CD14-positive monocyte (primary cell): ENCODE measurements at regions not wholly inside any gene's neighbourhood (a gene's known extent, or its start where the extent isn't known, plus 50 kb on each side); places are given as distances from the start of the nearest gene placed in this dataset.

Source experiments
- DNase-seq, 3 donors: peaks; one replicate each; pipeline ENCODE4 v3.0.0-alpha.2; 2011 to 2022
- H2AFZ ChIP-seq: 2 replicates; pipeline ENCODE4 v1.6.0; 2012; ENCODE audit warnings: mild to moderate bottlenecking, low read depth, low read length, inconsistent platforms; ENCODE audit not compliant: insufficient read depth, poor library complexity, severe bottlenecking
- H3K27ac ChIP-seq, 2 donors: 1 replicate in 1 of 2; 2 replicates in 1 of 2; pipeline ENCODE4 v1.5.1; 2012 to 2013; ENCODE audit warnings: low read length in 2 of 2, control low read depth in 1 of 2, inconsistent platforms in 1 of 2, low read depth in 1 of 2, mild to moderate bottlenecking in 1 of 2
- H3K27me3 ChIP-seq, 2 donors: one replicate each; pipeline versions ENCODE4 v1.6.0 to v1.6.1; 2011 to 2013; ENCODE audit warnings: low read length in 2 of 2; ENCODE audit not compliant: control insufficient read depth in 2 of 2, insufficient read depth in 2 of 2
- H3K36me3 ChIP-seq, 2 donors: replicated peaks in 1 of 2; 1 replicate in 1 of 2; 2 replicates in 1 of 2; pipeline versions ENCODE4 v1.5.1 to v1.6.1; 2012 to 2013; ENCODE audit warnings: low read length in 2 of 2, control low read depth in 1 of 2, inconsistent platforms in 1 of 2, mild to moderate bottlenecking in 1 of 2; ENCODE audit not compliant: insufficient read depth in 2 of 2, control insufficient read depth in 1 of 2
- H3K4me1 ChIP-seq, 2 donors: 1 replicate in 1 of 2; 2 replicates in 1 of 2; pipeline versions ENCODE4 v1.5.1 to v1.6.1; 2012 to 2013; ENCODE audit warnings: low read length in 2 of 2, control low read depth in 1 of 2, inconsistent platforms in 1 of 2, mild to moderate bottlenecking in 1 of 2, moderate library complexity in 1 of 2; ENCODE audit not compliant: insufficient read depth in 2 of 2, control insufficient read depth in 1 of 2
- H3K4me2 ChIP-seq: replicated peaks from 2 replicates; pipeline ENCODE3; 2012; ENCODE audit warnings: low read length, moderate library complexity, mild to moderate bottlenecking; ENCODE audit not compliant: poor library complexity, severe bottlenecking; ENCODE audit errors: extremely low read depth
- H3K4me3 ChIP-seq, 3 experiments: fragments of 200-600 bp in 1 of 3; sonication (generic) in 1 of 3; replicated peaks in 1 of 3; 1 replicate in 2 of 3; 2 replicates in 1 of 3; pipeline ENCODE4 v1.5.1; 2011 to 2013; ENCODE audit warnings: low read length in 3 of 3, mild to moderate bottlenecking in 3 of 3, control low read depth in 2 of 3, low read depth in 2 of 3, inconsistent platforms in 1 of 3, moderate library complexity in 1 of 3
- H3K79me2 ChIP-seq: 2 replicates; pipeline ENCODE4 v1.6.0; 2012; ENCODE audit warnings: mild to moderate bottlenecking, control low read depth, inconsistent platforms, low read length, moderate library complexity; ENCODE audit not compliant: insufficient read depth
- H3K9ac ChIP-seq: 2 replicates; pipeline ENCODE4 v1.6.0; 2017; ENCODE audit warnings: low read length, mild to moderate bottlenecking; ENCODE audit not compliant: insufficient read depth, poor library complexity, severe bottlenecking
- H3K9me3 ChIP-seq, 2 donors: replicated peaks in 1 of 2; 1 replicate in 1 of 2; 2 replicates in 1 of 2; pipeline versions ENCODE4 v1.5.1 to v1.6.1; 2012 to 2013; ENCODE audit warnings: low read length in 2 of 2, control low read depth in 1 of 2; ENCODE audit not compliant: control insufficient read depth in 1 of 2, insufficient read depth in 1 of 2
- H4K20me1 ChIP-seq: 2 replicates; pipeline ENCODE4 v1.6.0; 2012; ENCODE audit warnings: mild to moderate bottlenecking, low read length, control low read depth, moderate library complexity; ENCODE audit not compliant: insufficient read depth
- H3K27ac Mint-ChIP-seq, 7 donors: one replicate each; pipeline ENCODE4 v1.8.0; 2020; ENCODE audit warnings: mild to moderate bottlenecking in 7 of 7, mixed read lengths in 7 of 7, moderate library complexity in 6 of 7, inconsistent platforms in 2 of 7
- H3K27me3 Mint-ChIP-seq, 3 donors: one replicate each; pipeline ENCODE4 v1.8.0; 2021 to 2022; ENCODE audit warnings: low read depth in 3 of 3, mild to moderate bottlenecking in 3 of 3, mixed read lengths in 3 of 3, moderate library complexity in 3 of 3, inconsistent platforms in 1 of 3
- H3K36me3 Mint-ChIP-seq, 2 donors: one replicate each; pipeline ENCODE4 v1.8.0; 2020; ENCODE audit warnings: mixed read lengths in 2 of 2, inconsistent platforms in 1 of 2, mild to moderate bottlenecking in 1 of 2
- H3K4me1 Mint-ChIP-seq: one replicate; pipeline ENCODE4 v1.8.0; 2020; ENCODE audit warnings: mild to moderate bottlenecking, mixed read lengths
- H3K4me3 Mint-ChIP-seq, 2 donors: one replicate each; pipeline ENCODE4 v1.8.0; 2020; ENCODE audit warnings: mild to moderate bottlenecking in 2 of 2, mixed read lengths in 2 of 2, moderate library complexity in 1 of 2
- H3K9me3 Mint-ChIP-seq, 7 donors: one replicate each; pipeline ENCODE4 v1.8.0; 2020 to 2022; ENCODE audit warnings: mixed read lengths in 7 of 7, mild to moderate bottlenecking in 6 of 7, moderate library complexity in 6 of 7, inconsistent platforms in 2 of 7
- CTCF ChIP-seq: fragments of 200-600 bp; IDR thresholded peaks from one replicate; pipeline ENCODE4 v1.8.0; 2022; ENCODE audit warnings: antibody characterized with exemption, mild to moderate bottlenecking
- WGBS: methylation state at CpG from one replicate; pipeline ENCODE4 v1.1.5; 2013; ENCODE audit warnings: missing lambda C conversion rate; ENCODE audit not compliant: insufficient coverage; 5-methylcytosine and 5-hydroxymethylcytosine counted together
- intact Hi-C, 2 donors: fragments of 100-400 bp; cut with micrococcal nuclease; formaldehyde crosslinking; loops; one replicate each; pipeline versions ENCODE4 v1.15.0 to v1.15.1; 2023

- no peaks in the 10 kb centered on the region for H3K36me3 ChIP-seq
- TF ChIP-seq CTCF: no peak
- H3K4me1 ChIP-seq: no peaks in the 10 kb centered on the region
- intact Hi-C loops: no loop called here
- no peak for DNase-seq
- Mint-ChIP-seq H3K9me3 (peaks cover 0 to 2% (median 0%) of the 10 kb centered on the region in 7 donors), H3K4me3 (no peak overlapping the region), H3K36me3 (no peaks in the 10 kb centered on the region), H3K27me3 (peaks cover 2 to 7% (median 4%) of the 10 kb centered on the region in 3 donors), H3K27ac (no peak overlapping the region), H3K4me1 (peaks cover 2% of the 10 kb centered on the region)
- no peak overlapping the region for H2AFZ ChIP-seq
- no peak overlapping the region for H3K4me3 ChIP-seq
- no peaks in the 10 kb centered on the region for H4K20me1 ChIP-seq
- no peaks in the 10 kb centered on the region for H3K27me3 ChIP-seq
- H3K79me2 ChIP-seq: no peaks in the 10 kb centered on the region
- WGBS: 81% methylated on average over 5 of the region's 6 CpGs
- no peak overlapping the region for H3K27ac ChIP-seq
- no peaks in the 10 kb centered on the region for H3K9me3 ChIP-seq
- no peak overlapping the region for H3K9ac ChIP-seq
- H3K4me2 ChIP-seq: no peak overlapping the region
Measured at GRCh38 chr2:224259831-224260230, 142.1 kb downstream of the FAM124B start.

GRCh38 chr2:224258059-224258458, 143.8 kb downstream of the FAM124B start:
- no peak overlapping the region for H3K9ac ChIP-seq
- peaks cover 2 to 9% (median 4%) of the 10 kb centered on the region in 3 donors for H3K27me3 Mint-ChIP-seq
- no peaks in the 10 kb centered on the region for H3K36me3 Mint-ChIP-seq
- DNase-seq: no peak
- H3K27ac Mint-ChIP-seq: no peak overlapping the region
- H2AFZ ChIP-seq: no peak overlapping the region
- intact Hi-C loops: no loop called here
- H3K4me2 ChIP-seq: no peak overlapping the region
- H3K4me1 Mint-ChIP-seq: peaks cover 2% of the 10 kb centered on the region
- no peak overlapping the region for H3K27ac ChIP-seq
- no peaks in the 10 kb centered on the region for H3K9me3 ChIP-seq
- WGBS: no CpG with 5 or more reads among the region's 2 CpGs
- no peak for TF ChIP-seq CTCF
- H3K4me3 Mint-ChIP-seq: no peak overlapping the region
- H4K20me1 ChIP-seq: no peaks in the 10 kb centered on the region
- no peaks in the 10 kb centered on the region for H3K27me3 ChIP-seq
- no peak overlapping the region for H3K4me3 ChIP-seq
- no peaks in the 10 kb centered on the region for H3K79me2 ChIP-seq
- no peaks in the 10 kb centered on the region for H3K4me1 ChIP-seq
- no peaks in the 10 kb centered on the region for H3K36me3 ChIP-seq
- H3K9me3 Mint-ChIP-seq: peaks cover 0 to 2% (median 0%) of the 10 kb centered on the region in 7 donors
